GM23338 (cell line): ENCODE measurements at regions not wholly inside any gene's neighbourhood (a gene's known extent, or its start where the extent isn't known, plus 50 kb on each side); places are given as distances from the start of the nearest gene placed in this dataset.

ENCODE experiments used
- CREB1 ChIP-seq: fragments of 250-450 bp; sonication (Bioruptor Pico); IDR thresholded peaks from 2 replicates; pipeline ENCODE4 v1.5.0; 2020; ENCODE audit warnings: low read depth, mild to moderate bottlenecking, moderate library complexity
- EZH2 ChIP-seq: fragments of 200-600 bp; sonication (generic); IDR thresholded peaks from one replicate; pipeline ENCODE4 v1.8.0; 2017; ENCODE audit warnings: antibody characterized with exemption, mild to moderate bottlenecking, low read depth; ENCODE audit not compliant: unreplicated experiment
- EZH2phosphoT487 ChIP-seq: fragments of 200-600 bp; sonication (generic); IDR thresholded peaks from one replicate; pipeline ENCODE4 v1.8.1; 2018; ENCODE audit warnings: antibody characterized with exemption; ENCODE audit not compliant: unreplicated experiment
- JUNB ChIP-seq: IDR thresholded peaks from one replicate; pipeline ENCODE4 v1.6.1; 2016; ENCODE audit warnings: antibody characterized with exemption; ENCODE audit not compliant: unreplicated experiment
- NANOG ChIP-seq: IDR thresholded peaks from 2 replicates; pipeline ENCODE4 v1.6.1; 2016; ENCODE audit warnings: antibody characterized with exemption, borderline replicate concordance
- POLR2AphosphoS5 ChIP-seq: IDR thresholded peaks from 2 replicates; pipeline ENCODE4 v1.6.1; 2016; ENCODE audit warnings: antibody characterized with exemption, low read depth
- STAT1 ChIP-seq: IDR thresholded peaks from one replicate; pipeline ENCODE4 v1.6.1; 2016; ENCODE audit warnings: antibody characterized with exemption; ENCODE audit not compliant: unreplicated experiment
- ZNF114 ChIP-seq: fragments of 250-450 bp; sonication (Bioruptor Pico); IDR thresholded peaks from 2 replicates; pipeline ENCODE4 v1.5.0; 2020; ENCODE audit warnings: mild to moderate bottlenecking, moderate library complexity
- TF ChIP-seq, protein P1 (sequence below), 2 experiments: fragments of 200-600 bp in 1 of 2; sonication (generic) in 1 of 2; conservative IDR thresholded peaks; 2 replicates each; pipeline versions ENCODE4 v1.5.1 to v1.6.1; 2016 to 2017; ENCODE audit warnings: antibody characterized with exemption in 2 of 2, low read depth in 2 of 2, mild to moderate bottlenecking in 2 of 2, moderate library complexity in 1 of 2
- TF ChIP-seq, protein P2 (sequence below): IDR thresholded peaks from one replicate; pipeline ENCODE4 v1.6.1; 2018; ENCODE audit warnings: antibody characterized with exemption; ENCODE audit not compliant: unreplicated experiment

DNA sequence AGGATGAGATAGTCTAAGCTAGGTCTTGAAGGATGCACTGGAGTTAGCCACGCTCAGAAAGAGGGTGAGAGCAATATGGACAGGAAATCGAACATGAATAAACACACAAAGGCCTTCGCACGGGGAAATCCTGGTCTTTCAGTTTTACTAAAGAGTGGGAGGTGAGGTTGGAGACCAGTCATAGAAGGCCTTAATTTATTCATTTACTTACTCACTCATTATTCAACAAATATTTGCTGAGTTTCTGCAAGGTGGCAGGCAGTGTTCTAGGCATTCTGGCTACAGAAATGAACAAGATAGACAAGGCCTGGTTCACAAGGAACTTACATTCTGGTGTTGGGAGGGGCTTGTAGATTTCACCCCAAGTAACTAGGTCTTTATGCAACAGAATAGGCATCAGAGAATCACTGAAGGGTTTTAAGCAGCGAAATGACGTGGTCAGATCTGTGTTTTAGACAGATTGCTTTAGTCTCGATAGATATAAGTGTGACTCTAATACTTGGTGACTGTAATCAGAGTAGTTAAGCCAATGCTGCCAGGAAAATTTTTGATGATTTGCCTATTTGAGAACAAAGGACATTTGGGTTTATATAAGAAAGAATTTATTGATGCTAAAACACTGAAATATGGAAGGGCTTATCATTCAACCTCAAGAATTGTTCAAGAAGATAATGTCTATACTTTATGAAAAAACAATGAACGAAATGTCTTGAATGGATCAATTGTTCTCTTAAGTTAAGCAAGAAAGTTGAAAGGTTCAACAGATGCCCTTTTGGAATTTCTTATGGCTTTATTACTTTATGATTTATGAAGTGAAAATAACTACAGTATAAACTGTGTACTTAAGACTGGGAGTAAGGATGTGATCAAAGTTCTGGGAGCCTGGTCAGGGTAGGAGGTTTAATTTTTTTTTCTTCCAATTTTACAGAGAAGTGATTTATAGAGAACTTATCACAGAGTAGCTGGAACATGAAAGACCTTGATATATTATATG lies 184.4 kb upstream of the CASK start:
- TF ChIP-seq POLR2AphosphoS5, result no peak
- TF ChIP-seq, protein P1, sequence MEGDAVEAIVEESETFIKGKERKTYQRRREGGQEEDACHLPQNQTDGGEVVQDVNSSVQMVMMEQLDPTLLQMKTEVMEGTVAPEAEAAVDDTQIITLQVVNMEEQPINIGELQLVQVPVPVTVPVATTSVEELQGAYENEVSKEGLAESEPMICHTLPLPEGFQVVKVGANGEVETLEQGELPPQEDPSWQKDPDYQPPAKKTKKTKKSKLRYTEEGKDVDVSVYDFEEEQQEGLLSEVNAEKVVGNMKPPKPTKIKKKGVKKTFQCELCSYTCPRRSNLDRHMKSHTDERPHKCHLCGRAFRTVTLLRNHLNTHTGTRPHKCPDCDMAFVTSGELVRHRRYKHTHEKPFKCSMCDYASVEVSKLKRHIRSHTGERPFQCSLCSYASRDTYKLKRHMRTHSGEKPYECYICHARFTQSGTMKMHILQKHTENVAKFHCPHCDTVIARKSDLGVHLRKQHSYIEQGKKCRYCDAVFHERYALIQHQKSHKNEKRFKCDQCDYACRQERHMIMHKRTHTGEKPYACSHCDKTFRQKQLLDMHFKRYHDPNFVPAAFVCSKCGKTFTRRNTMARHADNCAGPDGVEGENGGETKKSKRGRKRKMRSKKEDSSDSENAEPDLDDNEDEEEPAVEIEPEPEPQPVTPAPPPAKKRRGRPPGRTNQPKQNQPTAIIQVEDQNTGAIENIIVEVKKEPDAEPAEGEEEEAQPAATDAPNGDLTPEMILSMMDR (conservative IDR thresholded peaks at IDR 0.05; ENCODE audit: low read depth in 2 of 2), result no peak
- TF ChIP-seq EZH2, result no peak
- TF ChIP-seq EZH2phosphoT487, result no peak
- no peak for TF ChIP-seq ZNF114 (CRISPR knock-in tag)
- TF ChIP-seq NANOG, result no peak
- TF ChIP-seq, protein P2, sequence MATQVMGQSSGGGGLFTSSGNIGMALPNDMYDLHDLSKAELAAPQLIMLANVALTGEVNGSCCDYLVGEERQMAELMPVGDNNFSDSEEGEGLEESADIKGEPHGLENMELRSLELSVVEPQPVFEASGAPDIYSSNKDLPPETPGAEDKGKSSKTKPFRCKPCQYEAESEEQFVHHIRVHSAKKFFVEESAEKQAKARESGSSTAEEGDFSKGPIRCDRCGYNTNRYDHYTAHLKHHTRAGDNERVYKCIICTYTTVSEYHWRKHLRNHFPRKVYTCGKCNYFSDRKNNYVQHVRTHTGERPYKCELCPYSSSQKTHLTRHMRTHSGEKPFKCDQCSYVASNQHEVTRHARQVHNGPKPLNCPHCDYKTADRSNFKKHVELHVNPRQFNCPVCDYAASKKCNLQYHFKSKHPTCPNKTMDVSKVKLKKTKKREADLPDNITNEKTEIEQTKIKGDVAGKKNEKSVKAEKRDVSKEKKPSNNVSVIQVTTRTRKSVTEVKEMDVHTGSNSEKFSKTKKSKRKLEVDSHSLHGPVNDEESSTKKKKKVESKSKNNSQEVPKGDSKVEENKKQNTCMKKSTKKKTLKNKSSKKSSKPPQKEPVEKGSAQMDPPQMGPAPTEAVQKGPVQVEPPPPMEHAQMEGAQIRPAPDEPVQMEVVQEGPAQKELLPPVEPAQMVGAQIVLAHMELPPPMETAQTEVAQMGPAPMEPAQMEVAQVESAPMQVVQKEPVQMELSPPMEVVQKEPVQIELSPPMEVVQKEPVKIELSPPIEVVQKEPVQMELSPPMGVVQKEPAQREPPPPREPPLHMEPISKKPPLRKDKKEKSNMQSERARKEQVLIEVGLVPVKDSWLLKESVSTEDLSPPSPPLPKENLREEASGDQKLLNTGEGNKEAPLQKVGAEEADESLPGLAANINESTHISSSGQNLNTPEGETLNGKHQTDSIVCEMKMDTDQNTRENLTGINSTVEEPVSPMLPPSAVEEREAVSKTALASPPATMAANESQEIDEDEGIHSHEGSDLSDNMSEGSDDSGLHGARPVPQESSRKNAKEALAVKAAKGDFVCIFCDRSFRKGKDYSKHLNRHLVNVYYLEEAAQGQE, result no peak
- TF ChIP-seq CREB1, result no peak
- TF ChIP-seq STAT1, result no peak
- TF ChIP-seq JUNB, result no peak
